ACC112 (cell line): ENCODE measurements at regions not wholly inside any gene's neighbourhood (a gene's known extent, or its start where the extent isn't known, plus 50 kb on each side); places are given as distances from the start of the nearest gene placed in this dataset.

Source experiments
- H2AFZ ChIP-seq: fragments of 200-600 bp; sonication (generic); one replicate; pipeline ENCODE4 v1.6.0; 2017; ENCODE audit warnings: antibody characterized with exemption, low read length; ENCODE audit not compliant: unreplicated experiment
- H3K27ac ChIP-seq: fragments of 200-600 bp; sonication (generic); 2 replicates; pipeline ENCODE4 v1.5.1; 2014; ENCODE audit warnings: low read depth, mild to moderate bottlenecking, antibody characterized with exemption, low read length, moderate library complexity
- H3K27me3 ChIP-seq: fragments of 200-600 bp; sonication (generic); 2 replicates; pipeline ENCODE4 v1.6.1; 2014; ENCODE audit warnings: mild to moderate bottlenecking, antibody characterized with exemption, low read length, moderate library complexity, mixed read lengths; ENCODE audit not compliant: insufficient read depth
- H3K36me3 ChIP-seq: fragments of 200-600 bp; sonication (generic); 2 replicates; pipeline ENCODE4 v1.6.1; 2016; ENCODE audit warnings: mild to moderate bottlenecking, antibody characterized with exemption, low read length, moderate library complexity, mixed read lengths; ENCODE audit not compliant: insufficient read depth
- H3K4me1 ChIP-seq: fragments of 200-600 bp; sonication (generic); one replicate; pipeline ENCODE4 v1.6.1; 2016; ENCODE audit warnings: low read length, mixed read lengths; ENCODE audit not compliant: insufficient read depth, unreplicated experiment, control insufficient read depth
- H3K4me3 ChIP-seq: fragments of 200-600 bp; sonication (generic); 2 replicates; pipeline ENCODE4 v1.5.1; 2014; ENCODE audit warnings: mild to moderate bottlenecking, low read depth, low read length
- H3K79me2 ChIP-seq: fragments of 200-600 bp; sonication (generic); one replicate; pipeline ENCODE4 v1.6.0; 2016; ENCODE audit warnings: low read length; ENCODE audit not compliant: control insufficient read depth, unreplicated experiment, insufficient read depth

DNA sequence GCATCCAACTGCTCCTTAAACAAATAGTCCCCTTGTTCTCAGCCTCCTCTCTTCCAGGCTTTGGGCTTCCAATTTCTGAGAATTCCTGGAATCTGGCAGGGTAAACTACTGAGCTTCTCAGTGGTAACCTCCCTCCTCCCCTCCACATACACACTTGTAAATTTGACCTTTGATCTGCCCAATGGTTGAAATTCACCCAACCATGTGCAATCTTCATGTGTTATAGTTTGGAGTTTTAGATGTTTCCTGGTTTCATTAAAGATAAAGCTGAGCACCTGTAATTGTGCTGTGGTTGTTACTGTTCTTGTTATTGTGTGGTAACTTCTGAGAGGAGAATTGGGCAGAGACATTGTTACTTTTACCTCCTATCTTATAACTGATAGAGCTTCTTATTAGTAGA is 328.4 kb downstream of the TPBG start:
- H3K4me3 ChIP-seq = no peak overlapping the region
- H3K4me1 ChIP-seq = no peaks in the 10 kb centered on the region
- 0 out of 2 replicates have a peak, but pooled peaks cover 6% of the 10 kb centered on the region for H3K27me3 ChIP-seq
- H2AFZ ChIP-seq = no peak overlapping the region
- H3K27ac ChIP-seq = no peak overlapping the region
- H3K79me2 ChIP-seq = no peaks in the 10 kb centered on the region
- no peaks in the 10 kb centered on the region for H3K36me3 ChIP-seq

DNA sequence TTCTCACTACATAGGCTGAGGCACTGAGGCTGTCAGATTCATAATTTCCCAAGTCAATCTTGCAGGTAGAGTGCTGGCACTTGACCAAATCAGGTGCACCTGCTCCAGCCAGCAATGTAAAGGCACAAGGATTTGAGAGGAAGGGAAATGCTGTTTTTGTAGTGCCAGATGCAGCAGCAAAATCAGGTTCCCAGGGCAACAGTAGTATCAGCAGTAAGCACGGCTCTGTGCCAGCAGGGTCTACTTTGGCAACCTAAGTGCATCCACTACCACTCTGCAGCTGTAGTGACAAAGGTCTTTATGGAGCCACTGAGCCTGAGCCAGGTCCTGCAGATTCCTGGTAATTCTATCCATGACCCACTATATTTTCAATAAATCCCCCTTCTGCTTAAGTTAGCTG is 329.5 kb downstream of the TPBG start:
- Histone ChIP-seq H2AFZ (no peak overlapping the region), H3K27ac (no peak overlapping the region), H3K4me3 (no peak overlapping the region), H3K4me1 (no peaks in the 10 kb centered on the region), H3K36me3 (no peaks in the 10 kb centered on the region), H3K79me2 (no peaks in the 10 kb centered on the region), H3K27me3 (0 out of 2 replicates have a peak, but pooled peaks cover 6% of the 10 kb centered on the region)

DNA sequence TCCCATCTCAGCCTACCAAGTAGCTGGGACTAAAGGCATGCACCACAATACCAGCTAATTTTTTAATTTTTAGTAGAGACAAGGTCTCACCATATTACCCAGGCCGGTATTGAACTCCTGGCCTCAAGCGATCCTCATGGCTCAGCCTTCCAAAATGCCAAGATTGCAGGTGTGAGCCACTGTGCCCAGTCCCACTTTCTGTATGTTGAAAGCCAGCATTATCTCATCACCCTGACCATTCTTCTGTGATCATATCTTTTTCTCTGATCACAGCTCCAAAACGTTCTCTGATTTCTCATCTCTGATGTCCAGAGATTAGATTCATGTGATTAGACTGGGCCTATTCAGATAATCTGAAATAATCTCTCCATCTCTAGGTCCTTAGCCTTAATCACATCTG is 337.7 kb downstream of the TPBG start:
- Histone ChIP-seq H3K36me3 (no peaks in the 10 kb centered on the region), H3K79me2 (no peaks in the 10 kb centered on the region), H3K27ac (no peak overlapping the region), H3K4me1 (no peaks in the 10 kb centered on the region), H2AFZ (no peak overlapping the region), H3K4me3 (no peak overlapping the region), H3K27me3 (no peaks in the 10 kb centered on the region)

DNA sequence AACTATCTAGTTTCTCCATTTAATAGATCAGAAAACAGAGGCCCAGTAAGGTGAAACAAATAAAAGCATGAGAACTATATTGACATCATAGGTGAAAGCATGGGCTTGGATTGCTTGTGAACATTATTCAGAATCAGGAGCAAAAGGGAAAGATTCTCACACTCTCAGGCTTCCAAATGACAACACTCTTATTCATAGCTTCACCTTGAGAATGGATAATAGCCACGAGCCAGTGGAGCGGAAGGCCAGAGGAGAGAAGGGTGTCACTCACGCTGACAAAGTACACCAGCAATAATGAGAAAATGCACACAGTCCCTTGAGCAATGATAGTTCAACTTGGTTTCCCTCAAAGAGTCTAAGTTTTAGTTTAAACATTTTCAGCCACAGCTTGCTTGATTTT is 339.0 kb downstream of the TPBG start:
- no peak overlapping the region for H3K27ac ChIP-seq
- H2AFZ ChIP-seq = no peak overlapping the region
- H3K79me2 ChIP-seq = no peaks in the 10 kb centered on the region

DNA sequence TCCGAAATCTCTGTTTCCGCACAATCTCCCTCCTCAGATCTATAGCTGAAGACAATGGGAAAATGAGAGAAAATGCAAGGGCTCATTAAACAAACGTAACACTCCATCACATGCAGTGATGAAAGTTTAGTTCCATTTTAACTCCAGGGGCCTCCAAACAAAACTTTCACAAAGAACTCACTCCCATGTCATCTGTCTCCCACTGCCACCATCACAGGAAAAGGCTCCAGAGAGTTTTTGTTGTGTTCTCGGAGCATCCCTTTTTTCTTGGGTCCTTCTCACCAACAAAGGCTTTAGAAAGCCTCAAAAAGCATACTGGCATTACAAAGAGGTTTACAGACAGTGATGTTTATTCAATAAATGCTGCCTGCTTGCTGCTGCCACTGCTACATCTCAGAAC is 339.6 kb downstream of the TPBG start:
- no peaks in the 10 kb centered on the region for H3K79me2 ChIP-seq
- no peaks in the 10 kb centered on the region for H3K27me3 ChIP-seq
- no peak overlapping the region for H2AFZ ChIP-seq
- H3K4me1 ChIP-seq = no peaks in the 10 kb centered on the region
- H3K4me3 ChIP-seq = no peak overlapping the region
- H3K27ac ChIP-seq = no peak overlapping the region
- H3K36me3 ChIP-seq = no peaks in the 10 kb centered on the region

More for the DNA sequence above, 339.0 kb downstream of the TPBG start:
- Histone ChIP-seq H3K4me3 (no peak overlapping the region), H3K36me3 (no peaks in the 10 kb centered on the region), H3K27me3 (no peaks in the 10 kb centered on the region), H3K4me1 (no peaks in the 10 kb centered on the region)

DNA sequence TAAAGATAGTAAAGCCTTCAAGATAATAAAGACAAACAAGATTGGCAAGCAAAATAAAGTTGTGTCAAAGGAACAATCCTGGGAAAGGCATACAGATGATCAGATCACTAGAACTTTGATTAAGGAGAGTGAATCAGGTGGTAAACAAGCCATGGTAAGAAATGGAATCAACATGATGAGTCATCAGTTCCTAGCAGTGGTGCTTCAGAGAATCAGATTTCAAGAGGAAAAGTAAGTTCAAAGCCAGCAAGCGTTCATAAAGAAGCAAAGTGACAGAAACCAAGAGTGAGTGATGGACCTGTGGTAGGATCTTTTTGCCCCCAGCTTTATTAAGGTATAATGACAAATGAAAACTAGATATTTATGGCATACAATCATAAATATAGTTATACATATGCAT is 340.4 kb downstream of the TPBG start:
- Histone ChIP-seq H3K79me2 (no peaks in the 10 kb centered on the region), H3K4me1 (no peaks in the 10 kb centered on the region), H2AFZ (no peak overlapping the region), H3K27ac (no peak overlapping the region), H3K27me3 (no peaks in the 10 kb centered on the region), H3K36me3 (no peaks in the 10 kb centered on the region), H3K4me3 (no peak overlapping the region)

DNA sequence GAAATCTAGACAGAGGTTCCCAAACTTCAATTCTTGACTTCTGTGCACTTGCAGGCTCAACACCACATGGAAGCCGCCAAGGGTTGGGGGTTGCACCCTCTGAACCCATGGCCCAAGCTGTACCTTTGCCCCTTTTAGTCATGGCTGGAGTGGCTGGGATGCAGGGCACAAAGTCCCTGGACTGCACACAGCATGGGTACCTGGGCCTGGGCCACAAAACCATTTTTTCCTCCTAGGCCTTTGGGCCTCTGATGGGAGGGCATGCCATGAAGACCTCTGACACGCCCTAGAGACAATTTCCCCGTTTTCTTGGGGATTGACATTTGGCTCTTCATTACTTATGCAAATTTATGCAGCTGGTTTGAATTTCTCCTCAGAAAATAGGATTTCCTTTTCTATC is 342.0 kb downstream of the TPBG start:
- Histone ChIP-seq H3K79me2 (no peaks in the 10 kb centered on the region), H3K36me3 (no peaks in the 10 kb centered on the region), H3K4me3 (no peak overlapping the region), H2AFZ (no peak overlapping the region), H3K27ac (no peak overlapping the region), H3K4me1 (no peaks in the 10 kb centered on the region), H3K27me3 (no peaks in the 10 kb centered on the region)

DNA sequence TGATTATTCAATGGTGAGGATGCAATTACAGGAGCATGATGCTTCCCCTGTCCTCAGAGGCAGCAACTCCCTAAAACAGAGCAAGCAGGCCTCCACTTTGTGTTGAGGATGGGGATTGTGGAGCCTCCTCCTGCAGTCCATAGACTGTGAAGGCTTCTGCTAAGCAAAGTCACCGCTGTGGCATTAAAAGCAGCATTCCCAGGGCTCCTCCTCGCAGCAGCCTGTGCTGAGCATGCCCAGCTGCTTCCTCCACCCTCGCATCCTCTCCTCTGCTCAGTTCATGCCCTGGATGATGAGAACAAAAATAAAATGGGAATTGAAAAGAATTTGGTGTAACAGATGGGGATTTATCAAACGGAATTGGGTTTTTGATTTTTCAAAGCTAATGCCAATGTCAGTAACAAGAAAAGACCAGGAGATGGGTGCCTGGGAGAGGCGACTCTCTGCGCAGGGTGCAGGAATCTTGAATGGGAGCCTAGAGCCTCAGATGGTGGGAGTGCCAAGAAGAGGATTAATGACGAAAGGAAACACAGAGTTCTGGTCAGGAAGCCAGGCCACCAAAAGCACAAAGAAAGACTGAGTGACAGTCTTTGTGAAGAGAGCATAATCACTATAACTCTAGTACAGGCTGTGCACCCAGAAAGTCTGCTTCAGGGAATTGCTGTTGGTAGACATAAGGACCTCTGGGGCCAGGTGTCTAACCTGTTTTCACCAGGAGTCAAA is 347.6 kb downstream of the TPBG start:
- H3K4me1 ChIP-seq = no peaks in the 10 kb centered on the region
- H3K27me3 ChIP-seq = no peaks in the 10 kb centered on the region
- H3K79me2 ChIP-seq = no peaks in the 10 kb centered on the region
- H3K27ac ChIP-seq = no peak overlapping the region
- H3K4me3 ChIP-seq = no peak overlapping the region
- H3K36me3 ChIP-seq = no peaks in the 10 kb centered on the region
- no peak overlapping the region for H2AFZ ChIP-seq

DNA sequence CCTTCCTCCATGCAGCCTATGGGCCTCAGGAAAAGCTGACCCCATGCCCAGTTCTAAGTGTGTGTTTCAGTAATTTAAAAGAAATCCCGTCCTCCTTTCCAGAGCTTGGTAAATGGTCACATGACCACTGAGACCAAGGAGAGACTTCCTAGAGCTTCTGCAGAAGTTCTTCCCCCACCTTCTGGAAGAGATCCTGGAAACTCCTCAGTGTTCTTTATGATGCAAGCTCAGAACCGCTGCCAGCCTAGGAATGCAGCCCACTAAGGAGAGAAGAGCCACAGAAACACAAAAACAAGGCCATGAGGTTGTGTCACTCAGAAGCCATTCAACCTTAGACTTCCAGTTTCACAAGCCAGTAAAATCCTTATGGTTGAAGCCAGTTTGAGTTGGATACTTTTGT is 348.4 kb downstream of the TPBG start:
- Histone ChIP-seq H3K36me3 (no peaks in the 10 kb centered on the region), H3K27ac (no peak overlapping the region), H3K27me3 (no peaks in the 10 kb centered on the region), H3K79me2 (no peaks in the 10 kb centered on the region), H3K4me3 (no peak overlapping the region), H2AFZ (no peak overlapping the region), H3K4me1 (no peaks in the 10 kb centered on the region)

DNA sequence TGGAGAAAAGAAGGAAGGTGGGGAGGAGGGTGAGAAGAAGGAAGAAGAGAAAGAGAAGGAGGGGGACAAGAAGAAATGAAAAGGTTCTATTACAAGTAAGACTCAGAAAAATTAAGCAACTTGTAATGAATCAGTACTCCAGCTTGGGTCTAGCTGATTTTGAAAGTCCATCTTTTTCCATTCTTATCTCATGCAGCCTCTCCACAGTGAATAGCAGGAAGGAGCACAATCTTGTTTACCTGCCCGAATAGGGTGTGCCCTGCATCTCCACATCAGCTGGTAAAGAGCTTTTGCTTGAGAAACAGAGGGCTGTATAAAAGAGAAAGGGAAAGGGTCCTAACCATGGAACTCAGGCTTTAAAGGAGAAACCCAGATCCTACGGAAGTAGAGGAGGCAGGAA is 348.8 kb downstream of the TPBG start:
- H3K27ac ChIP-seq = no peak overlapping the region
- H3K4me1 ChIP-seq = no peaks in the 10 kb centered on the region
- no peak overlapping the region for H3K4me3 ChIP-seq
- no peak overlapping the region for H2AFZ ChIP-seq
- no peaks in the 10 kb centered on the region for H3K36me3 ChIP-seq
- H3K27me3 ChIP-seq = no peaks in the 10 kb centered on the region
- H3K79me2 ChIP-seq = no peaks in the 10 kb centered on the region

DNA sequence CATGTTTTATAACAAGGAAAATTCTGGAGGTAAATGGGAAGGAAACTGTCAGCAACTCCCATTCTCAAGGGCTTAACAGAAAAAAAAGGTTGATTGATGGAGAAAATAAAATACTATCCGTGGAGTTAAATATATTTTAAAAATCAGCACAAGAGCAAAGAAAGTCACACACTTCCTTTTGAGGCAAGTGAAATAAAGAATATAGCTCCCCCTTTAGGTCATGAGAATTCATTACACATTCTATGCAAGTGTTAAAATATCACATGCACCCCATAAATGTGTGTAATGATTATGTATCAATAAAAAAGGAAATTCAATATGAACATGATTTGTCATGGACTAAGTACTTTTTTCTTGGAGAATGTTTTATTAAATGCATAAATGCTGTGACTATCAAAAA is 349.2 kb downstream of the TPBG start:
- H3K27ac ChIP-seq = no peak overlapping the region
- H3K79me2 ChIP-seq = no peaks in the 10 kb centered on the region
- H2AFZ ChIP-seq = no peak overlapping the region
- no peaks in the 10 kb centered on the region for H3K4me1 ChIP-seq
- H3K27me3 ChIP-seq = no peaks in the 10 kb centered on the region
- H3K4me3 ChIP-seq = no peak overlapping the region
- no peaks in the 10 kb centered on the region for H3K36me3 ChIP-seq
